ENCODE measurements at regions not wholly inside any gene's neighbourhood (a gene's known extent, or its start where the extent isn't known, plus 50 kb on each side); places are given as distances from the start of the nearest gene placed in this dataset.

- TF ChIP-seq POLR2A (IDR thresholded peaks at IDR 0.05) (no peak), CTCF (IDR thresholded peaks at IDR 0.05) (no peak)
Measured at GRCh38 chr11:101336155-101336554, 206.5 kb upstream of the PGR start.
